ENCODE measurements at regions not wholly inside any gene's neighbourhood (a gene's known extent, or its start where the extent isn't known, plus 50 kb on each side); places are given as distances from the start of the nearest gene placed in this dataset.
A peak's percentile ranks its signal among the peaks of the same experiment; 100 is the strongest.
"Not testable (repeated sequence)": the region's sequence is repeated elsewhere in the genome, so short reads cannot be mapped to it uniquely, and the experiment has no call there.

DNA sequence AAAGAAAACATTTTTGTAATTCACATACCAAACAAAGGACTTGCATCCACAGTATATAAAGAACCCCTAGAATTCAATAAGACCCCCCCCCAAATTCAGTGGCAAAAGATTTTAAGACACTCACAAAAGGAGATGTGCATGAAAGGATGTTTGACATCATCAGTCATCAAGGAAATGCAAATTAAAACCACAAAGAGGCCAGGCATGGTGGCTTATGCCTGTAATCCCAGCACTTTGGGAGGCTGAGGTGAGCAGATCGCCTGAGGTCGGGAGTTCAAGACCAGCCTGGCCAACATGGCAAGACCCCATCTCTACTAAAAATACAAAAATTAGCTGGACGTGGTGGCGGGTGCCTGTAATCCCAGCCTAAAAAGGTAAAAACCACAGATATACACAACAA lies 61.3 kb downstream of the AIPL1 start:
- not testable (repeated sequence) for ATAC-seq

- ATAC-seq: peak in 1 of 2 donors; percentile 38
Measured at GRCh38 chr17:6366221-6366666, 68.7 kb downstream of the AIPL1 start.

DNA sequence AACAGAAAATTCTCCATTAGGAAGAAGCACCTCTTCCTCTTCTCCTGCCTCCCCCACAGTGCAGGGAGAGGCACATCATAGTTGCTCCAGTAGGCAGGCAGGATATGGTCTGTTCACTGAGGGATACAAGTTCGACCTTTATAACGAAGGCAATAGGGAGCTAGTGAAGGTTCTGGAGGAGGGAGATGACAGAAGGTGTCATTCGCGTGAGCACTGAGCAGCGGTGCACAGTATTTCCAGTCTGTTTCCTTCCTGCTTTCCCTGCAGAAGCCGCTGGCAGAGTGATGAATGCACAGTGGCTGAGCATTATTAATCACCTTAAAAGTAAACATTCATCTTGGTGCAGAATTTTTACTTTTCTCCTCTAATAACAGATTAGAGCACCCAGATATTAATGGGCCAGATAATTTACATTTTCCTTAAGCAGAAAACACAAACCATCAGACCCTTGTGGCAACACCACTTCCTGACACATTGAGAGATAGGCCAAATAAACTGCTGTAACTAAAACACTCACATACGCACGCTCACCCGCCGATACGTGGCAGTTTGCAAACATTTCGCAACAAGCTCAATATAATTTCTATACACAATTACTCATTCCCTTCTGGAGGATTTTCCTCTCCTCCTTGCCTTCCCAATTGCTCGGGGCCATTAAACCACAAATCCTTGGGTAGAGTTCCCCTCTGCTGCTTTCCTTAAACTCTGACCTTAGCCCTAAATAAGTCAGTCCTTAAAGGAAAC lies 69.5 kb downstream of the AIPL1 start:
- no peak for ATAC-seq

- ATAC-seq: no peak
Measured at GRCh38 chr17:6361733-6362132, 73.2 kb downstream of the AIPL1 start.

DNA sequence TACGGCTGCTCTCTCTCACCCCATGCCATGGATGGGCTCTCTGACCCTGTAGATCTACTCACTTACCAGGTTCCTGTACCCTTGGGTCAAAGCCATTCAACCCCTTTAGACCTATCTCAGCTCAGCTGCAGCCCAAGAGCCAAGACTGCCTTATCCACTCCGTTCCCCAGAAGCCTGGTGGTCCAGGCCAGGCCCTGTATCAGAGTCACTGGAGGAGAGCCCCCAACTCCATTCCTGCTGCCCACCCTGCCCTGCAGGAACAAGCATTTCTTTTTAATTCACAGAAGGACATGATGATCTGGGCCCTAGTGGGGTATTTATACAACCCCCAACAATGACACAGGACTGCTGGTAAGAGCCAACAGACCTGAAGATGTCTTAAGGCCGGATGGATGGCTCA lies 76.8 kb downstream of the AIPL1 start:
- no peak for ATAC-seq

- no peak for ATAC-seq
Measured at GRCh38 chr17:6356562-6356961, 78.4 kb downstream of the AIPL1 start.

DNA sequence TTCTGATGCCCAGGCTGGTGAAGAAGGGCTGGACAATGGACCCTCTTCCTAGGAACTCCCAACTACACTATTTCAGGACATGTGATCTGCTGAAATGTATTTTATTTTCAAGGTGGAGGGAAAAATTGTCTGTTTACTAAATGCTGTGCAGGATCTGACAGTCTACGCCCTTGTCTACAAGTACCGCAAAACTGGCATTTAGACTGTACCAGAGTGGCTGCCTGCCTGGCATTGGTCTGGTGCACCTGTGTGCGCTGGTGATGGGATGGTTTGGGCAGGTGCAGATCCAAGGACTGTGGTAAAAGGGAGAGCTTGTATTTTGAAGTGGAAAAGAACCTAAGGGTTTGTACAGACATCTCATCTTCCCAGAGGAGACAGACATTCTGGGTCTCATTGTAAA lies 79.7 kb downstream of the AIPL1 start:
- ATAC-seq: no peak

DNA sequence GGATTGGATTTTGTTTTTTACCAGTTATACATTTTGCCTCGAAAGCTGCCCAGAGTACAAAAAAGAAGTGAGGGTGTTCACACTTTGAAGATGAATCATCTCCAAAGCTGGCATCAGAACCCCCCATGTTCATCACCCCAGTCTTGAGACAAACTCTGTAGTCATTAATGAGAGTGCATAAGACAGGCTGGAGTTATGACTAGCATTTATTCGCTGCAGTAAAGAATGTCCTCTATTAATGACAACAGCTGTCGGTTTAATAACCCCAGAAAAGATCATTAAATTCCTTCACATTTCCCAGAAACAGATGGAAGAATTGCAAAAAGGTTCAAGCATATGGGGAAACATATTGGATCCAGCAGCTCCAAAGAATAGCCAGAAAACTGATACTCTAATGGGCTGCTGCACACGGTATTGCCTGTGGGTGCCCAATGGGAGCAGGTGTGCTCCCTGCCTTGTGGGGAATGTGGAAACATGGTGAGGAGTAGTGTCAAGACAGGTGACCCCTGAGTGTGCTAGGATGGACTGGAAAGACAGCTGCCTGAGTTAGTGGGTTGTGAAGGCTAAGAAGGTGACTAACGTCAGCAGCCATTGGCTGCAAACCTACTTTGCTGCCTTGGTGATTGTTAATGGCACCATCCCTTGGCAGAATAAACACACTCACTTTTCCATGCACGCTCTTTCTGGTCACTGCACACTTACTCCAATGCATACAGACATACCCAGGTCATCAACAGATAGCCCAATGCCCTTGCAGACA lies 81.9 kb downstream of the AIPL1 start:
- ATAC-seq: no peak

DNA sequence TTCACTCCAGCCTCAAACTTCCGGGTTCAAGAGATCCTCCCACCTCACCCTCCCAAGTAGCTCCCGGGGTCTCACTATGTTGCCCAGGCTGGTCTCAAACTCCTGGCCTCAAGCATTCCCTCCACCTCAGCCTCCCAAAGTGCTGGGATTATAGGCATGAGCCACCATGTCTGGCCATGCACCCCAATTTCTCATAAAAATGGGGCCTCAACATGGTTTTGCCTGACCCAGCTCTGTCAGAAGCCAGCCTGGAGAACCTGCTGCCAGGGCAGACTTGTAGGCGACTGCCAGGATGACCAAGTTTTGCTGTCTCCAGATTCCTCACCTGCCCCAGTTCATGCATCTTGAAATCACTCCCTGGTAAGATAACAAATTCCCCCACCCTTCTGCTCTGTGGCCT lies 82.9 kb downstream of the AIPL1 start:
- ATAC-seq: no peak

- no peak for ATAC-seq
Measured at GRCh38 chr17:6350806-6351205, 84.1 kb downstream of the AIPL1 start.

GRCh38 chr17:6348891-6349290 lies 86.0 kb downstream of the AIPL1 start:
- no peak for ATAC-seq

DNA sequence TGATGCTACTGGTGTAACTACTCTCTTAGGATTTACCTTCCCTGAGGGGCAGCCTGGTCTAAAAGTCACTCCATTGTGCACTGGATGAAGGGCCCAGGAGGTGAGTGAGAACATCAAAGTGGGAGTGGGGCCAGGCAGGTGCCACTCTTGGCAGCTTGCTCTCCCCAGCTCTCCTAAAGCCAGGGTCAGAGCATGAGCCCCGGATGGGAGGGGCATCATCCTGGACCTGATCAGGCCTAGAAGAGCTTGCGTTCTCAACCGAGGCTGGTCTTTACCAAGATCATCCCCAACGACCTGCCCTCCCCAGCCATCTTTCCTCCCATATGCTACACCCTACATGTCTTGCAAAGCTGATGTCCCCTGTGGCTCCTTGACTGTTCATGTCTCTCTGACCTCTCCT lies 87.1 kb downstream of the AIPL1 start:
- no peak for ATAC-seq

- ATAC-seq: no peak
Measured at GRCh38 chr17:6346986-6347385, 87.9 kb downstream of the AIPL1 start.

DNA sequence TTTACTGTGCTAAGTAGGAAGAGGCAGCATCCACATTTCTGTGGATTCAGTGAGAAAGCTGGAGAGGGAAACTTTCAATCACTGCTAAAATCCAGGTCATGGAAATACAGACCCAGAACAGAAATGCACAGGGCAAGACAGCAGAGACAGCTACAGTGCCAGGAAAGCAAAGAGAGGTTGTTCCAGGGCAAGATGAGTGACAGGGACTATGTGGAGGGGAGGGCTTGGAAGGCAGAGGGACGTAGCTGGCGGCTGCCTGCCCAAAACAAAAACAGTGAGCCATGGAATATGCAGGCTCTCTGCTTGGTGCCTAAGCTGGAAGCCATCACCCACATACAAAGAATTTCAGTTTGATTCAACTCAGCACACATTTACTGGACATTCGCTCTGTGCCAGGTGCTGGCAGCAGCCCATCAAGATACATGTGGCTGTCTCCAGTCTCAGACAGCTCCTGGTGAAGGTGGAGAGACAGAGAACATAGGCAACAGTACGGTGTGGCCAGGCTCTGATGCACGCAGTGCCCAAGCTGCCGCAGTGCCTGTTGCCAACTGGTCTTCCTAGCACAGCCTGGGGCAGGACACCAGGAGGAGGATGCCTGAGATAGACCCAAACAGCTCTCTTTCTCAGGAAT lies 88.7 kb downstream of the AIPL1 start:
- ATAC-seq: no peak

DNA sequence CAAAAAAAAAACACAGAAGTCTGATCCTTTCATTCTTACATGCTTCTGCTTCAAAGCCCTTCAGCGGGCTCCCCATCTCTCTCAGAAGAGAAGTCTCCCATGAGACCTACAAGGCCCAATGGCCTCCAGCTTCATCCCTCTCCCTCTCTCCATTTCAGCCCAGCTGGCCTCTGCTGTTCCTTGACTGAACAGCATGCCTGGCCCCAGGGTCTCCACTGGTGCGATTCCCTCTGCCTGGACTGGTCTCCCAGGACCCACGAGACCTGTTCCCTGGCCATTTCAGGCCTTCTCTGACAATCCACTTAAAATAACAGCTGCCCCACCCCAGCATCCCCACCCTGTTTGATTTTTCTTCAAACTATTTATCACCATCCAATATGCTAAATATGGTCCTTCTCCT lies 91.2 kb downstream of the AIPL1 start:
- ATAC-seq: no peak

GRCh38 chr17:6343191-6343590 lies 91.7 kb downstream of the AIPL1 start:
- ATAC-seq: no peak

GRCh38 chr17:6340708-6341107 lies 94.2 kb downstream of the AIPL1 start:
- ATAC-seq: no peak

GRCh38 chr17:6334386-6334785 lies 100.5 kb downstream of the AIPL1 start:
- ATAC-seq: no peak

DNA sequence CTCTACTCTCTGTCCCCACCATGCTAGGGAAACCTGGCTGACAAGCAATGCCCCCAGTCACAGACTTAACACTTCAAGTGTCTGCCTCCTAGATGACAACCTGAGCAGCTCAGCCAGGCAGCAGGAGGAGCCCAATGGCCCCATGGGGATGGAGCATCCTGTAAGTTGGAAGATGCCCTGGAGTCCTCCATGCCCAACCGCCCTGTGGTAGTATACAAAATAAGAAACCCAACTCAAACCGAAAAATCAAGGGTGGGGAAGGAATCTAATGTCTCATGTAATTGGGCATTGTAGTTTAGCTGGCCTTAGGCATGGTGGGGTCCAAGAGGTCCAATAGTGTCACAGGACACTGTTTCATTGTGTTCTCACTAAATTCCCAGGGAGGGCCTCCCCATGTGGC lies 104.0 kb downstream of the AIPL1 start:
- ATAC-seq: no peak

GRCh38 chr17:6328279-6328678 lies 106.6 kb downstream of the AIPL1 start:
- no peak for ATAC-seq

DNA sequence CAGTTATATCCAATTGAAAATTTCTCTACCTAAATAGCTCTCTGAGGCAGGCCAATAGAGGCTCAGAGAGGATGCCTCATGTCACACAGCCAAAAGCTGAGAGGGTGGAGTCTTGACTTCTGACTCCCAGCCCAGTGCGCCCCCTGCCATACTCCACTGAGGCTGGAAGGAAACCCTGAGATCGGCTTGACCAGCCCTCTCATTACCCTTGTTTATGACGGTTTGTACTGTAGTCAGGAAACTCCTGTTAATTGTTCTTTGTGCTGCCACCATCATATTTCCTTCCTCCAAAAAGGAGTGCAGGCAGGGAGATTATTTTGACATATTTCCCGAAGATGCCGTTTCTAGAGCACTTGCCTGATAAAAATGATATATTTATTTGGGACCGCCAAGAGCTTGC lies 107.9 kb downstream of the AIPL1 start:
- no peak for ATAC-seq

DNA sequence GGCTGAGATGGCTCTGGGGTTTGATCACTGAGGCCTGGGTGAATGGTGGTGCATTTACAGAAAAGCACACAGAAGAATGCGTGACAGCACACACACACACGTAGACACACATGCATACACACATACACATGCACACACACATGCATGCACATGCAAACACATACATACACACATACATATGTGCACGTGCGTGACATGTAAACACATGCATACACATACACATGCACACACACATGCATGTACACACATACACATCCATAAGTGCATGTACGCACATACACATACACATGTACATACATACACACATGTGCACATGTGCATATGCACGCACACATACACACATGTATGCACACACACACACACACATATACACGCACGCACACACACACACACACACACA lies 108.4 kb downstream of the AIPL1 start:
- ATAC-seq: no peak

- no peak for ATAC-seq
Measured at GRCh38 chr17:6325741-6326140, 109.2 kb downstream of the AIPL1 start.

- ATAC-seq: no peak
Measured at GRCh38 chr17:6325051-6325450, 109.9 kb downstream of the AIPL1 start.
